ENCODE measurements at regions not wholly inside any gene's neighbourhood (a gene's known extent, or its start where the extent isn't known, plus 50 kb on each side); places are given as distances from the start of the nearest gene placed in this dataset.

DNA sequence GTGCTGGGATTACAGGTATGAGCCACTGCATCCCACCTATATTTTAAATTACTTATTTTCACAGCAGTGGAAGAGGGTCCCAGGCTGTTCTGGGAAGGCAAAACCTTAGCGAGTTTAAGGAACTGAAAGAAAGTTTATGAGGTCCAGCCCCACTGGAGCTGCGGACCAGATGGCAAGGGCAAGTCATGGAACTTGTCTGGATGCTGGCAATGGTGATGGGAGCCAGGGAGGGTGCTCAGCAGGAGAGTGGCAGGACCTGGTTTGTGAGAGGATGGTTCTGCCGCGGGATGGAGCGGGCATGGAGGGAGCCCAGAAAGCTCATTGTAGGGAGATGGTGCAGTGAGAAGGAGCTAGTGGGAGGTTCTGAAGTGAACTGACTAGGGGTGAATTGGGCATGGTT lies 50.6 kb upstream of the SLC45A1 start:
- no peaks in the 10 kb centered on the region for H3K36me3 ChIP-seq
- no peaks in the 10 kb centered on the region for H3K9me3 ChIP-seq
- no peak overlapping the region for H3K27ac ChIP-seq
- peaks cover 0 to 7% of the 10 kb centered on the region in 2 donors for H3K4me1 ChIP-seq (ENCODE audit: control insufficient read depth in 1 of 2, low read depth in 2 of 2)
- ATAC-seq (ENCODE audit: insufficient number of reproducible peaks, low FRiP score, low read depth), result no peak
- no peaks in the 10 kb centered on the region for H3K27me3 ChIP-seq (replicated peaks; ENCODE audit: insufficient read depth)
- H3K4me3 ChIP-seq, result no peak overlapping the region
- TF ChIP-seq, protein P1, sequence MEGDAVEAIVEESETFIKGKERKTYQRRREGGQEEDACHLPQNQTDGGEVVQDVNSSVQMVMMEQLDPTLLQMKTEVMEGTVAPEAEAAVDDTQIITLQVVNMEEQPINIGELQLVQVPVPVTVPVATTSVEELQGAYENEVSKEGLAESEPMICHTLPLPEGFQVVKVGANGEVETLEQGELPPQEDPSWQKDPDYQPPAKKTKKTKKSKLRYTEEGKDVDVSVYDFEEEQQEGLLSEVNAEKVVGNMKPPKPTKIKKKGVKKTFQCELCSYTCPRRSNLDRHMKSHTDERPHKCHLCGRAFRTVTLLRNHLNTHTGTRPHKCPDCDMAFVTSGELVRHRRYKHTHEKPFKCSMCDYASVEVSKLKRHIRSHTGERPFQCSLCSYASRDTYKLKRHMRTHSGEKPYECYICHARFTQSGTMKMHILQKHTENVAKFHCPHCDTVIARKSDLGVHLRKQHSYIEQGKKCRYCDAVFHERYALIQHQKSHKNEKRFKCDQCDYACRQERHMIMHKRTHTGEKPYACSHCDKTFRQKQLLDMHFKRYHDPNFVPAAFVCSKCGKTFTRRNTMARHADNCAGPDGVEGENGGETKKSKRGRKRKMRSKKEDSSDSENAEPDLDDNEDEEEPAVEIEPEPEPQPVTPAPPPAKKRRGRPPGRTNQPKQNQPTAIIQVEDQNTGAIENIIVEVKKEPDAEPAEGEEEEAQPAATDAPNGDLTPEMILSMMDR (IDR thresholded peaks at IDR 0.05), result no peak
- DNase-seq (ENCODE audit: low spot score), result no peak

DNA sequence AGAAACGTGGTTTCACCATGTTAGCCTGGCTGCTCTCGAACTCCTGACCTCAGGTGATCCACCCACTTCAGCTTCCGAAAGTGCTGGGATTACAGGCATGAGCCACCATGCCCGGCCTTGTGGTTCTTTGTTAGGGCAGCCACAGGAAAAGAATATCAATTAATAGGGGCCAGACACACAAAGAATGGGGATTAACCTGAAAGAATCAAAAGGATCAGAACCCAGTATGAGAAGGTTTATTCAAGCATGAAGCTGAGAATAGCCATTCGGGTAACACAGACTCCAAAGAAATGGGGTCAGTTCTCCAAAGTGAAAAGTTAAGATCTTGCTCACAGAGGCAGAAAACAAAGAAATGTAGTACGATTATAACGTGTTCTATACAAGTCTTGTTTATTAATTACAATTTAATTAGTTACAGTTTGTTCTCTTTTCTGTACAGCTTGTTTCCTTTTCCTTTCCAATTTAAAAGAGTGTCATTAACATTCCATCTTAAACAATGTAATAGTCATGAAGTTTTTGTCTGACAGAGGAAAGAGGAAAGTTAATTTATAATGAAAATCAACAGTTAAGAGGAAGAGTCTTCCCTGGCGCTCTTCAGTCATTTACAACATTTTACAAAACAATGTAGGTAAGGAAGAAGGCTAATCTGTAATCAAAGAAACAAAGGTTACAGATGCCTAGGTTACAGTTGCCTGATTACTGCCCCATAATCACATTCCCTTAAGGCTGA lies 51.3 kb upstream of the SLC45A1 start:
- H3K9me3 ChIP-seq, result no peaks in the 10 kb centered on the region
- peaks cover 0 to 7% of the 10 kb centered on the region in 2 donors for H3K4me1 ChIP-seq (ENCODE audit: control insufficient read depth in 1 of 2, low read depth in 2 of 2)
- no peak overlapping the region for H3K4me3 ChIP-seq
- no peaks in the 10 kb centered on the region for H3K27me3 ChIP-seq (replicated peaks; ENCODE audit: insufficient read depth)
- H3K27ac ChIP-seq, result no peak overlapping the region
- no peaks in the 10 kb centered on the region for H3K36me3 ChIP-seq
- TF ChIP-seq, protein P1 (IDR thresholded peaks at IDR 0.05), result no peak
- ATAC-seq (ENCODE audit: insufficient number of reproducible peaks, low FRiP score, low read depth), result no peak
- no peak for DNase-seq (ENCODE audit: low spot score)

DNA sequence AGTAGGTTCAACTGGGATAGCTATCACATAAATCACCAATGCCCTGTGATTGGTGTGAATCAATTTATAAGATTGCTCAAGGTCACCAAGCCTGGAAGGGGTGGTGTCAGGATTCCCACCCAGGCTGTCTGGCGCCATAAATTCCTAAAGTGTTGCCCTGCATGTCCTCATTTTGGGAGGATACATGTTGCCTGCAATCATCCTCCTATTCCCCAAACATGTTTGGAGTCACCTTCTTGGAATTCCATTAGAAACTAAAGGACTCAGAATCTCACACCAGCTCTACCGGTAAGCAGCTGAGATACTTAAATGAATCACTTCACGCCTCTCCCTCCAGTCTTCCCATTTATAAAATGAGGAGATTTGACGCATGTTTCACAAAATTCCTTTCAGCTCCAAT lies 54.1 kb upstream of the SLC45A1 start:
- ATAC-seq (ENCODE audit: insufficient number of reproducible peaks, low FRiP score, low read depth) (no peak), DNase-seq (ENCODE audit: low spot score) (no peak)
- H3K4me3 ChIP-seq, result no peak overlapping the region
- H3K9me3 ChIP-seq, result no peaks in the 10 kb centered on the region
- no peaks in the 10 kb centered on the region for H3K36me3 ChIP-seq
- H3K4me1 ChIP-seq (ENCODE audit: control insufficient read depth in 1 of 2, low read depth in 2 of 2), result peaks cover 7 to 14% of the 10 kb centered on the region in 2 donors
- TF ChIP-seq, protein P1 (IDR thresholded peaks at IDR 0.05), result no peak
- no peaks in the 10 kb centered on the region for H3K27me3 ChIP-seq (replicated peaks; ENCODE audit: insufficient read depth)
- no peak overlapping the region for H3K27ac ChIP-seq

DNA sequence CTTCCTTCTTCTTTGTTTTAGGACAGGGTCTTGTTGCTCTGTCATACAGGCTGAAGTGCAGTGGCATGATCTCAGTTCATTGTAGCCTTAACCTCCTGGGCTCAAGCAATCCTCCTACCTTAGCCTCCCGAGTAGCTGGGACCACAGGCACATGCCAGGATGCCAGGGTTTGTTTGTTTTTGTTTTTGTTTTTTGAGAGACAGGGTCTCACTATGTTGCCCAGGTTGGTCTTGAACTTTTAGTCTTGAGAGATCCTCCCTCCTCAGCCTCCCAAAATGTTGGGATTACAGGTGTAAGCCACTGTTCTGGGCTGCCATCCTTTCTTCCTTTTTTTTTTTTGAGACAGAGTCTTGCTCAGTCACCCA lies 56.5 kb upstream of the SLC45A1 start:
- no peaks in the 10 kb centered on the region for H3K27me3 ChIP-seq (replicated peaks; ENCODE audit: insufficient read depth)
- DNase-seq (ENCODE audit: low spot score) (no peak), ATAC-seq (ENCODE audit: insufficient number of reproducible peaks, low FRiP score, low read depth) (no peak)
- no peaks in the 10 kb centered on the region for H3K36me3 ChIP-seq
- no peak overlapping the region for H3K4me3 ChIP-seq
- TF ChIP-seq, protein P1 (IDR thresholded peaks at IDR 0.05), result no peak
- peaks cover 8 to 19% of the 10 kb centered on the region in 2 donors for H3K4me1 ChIP-seq (ENCODE audit: control insufficient read depth in 1 of 2, low read depth in 2 of 2)
- H3K27ac ChIP-seq, result no peak overlapping the region
- no peaks in the 10 kb centered on the region for H3K9me3 ChIP-seq

DNA sequence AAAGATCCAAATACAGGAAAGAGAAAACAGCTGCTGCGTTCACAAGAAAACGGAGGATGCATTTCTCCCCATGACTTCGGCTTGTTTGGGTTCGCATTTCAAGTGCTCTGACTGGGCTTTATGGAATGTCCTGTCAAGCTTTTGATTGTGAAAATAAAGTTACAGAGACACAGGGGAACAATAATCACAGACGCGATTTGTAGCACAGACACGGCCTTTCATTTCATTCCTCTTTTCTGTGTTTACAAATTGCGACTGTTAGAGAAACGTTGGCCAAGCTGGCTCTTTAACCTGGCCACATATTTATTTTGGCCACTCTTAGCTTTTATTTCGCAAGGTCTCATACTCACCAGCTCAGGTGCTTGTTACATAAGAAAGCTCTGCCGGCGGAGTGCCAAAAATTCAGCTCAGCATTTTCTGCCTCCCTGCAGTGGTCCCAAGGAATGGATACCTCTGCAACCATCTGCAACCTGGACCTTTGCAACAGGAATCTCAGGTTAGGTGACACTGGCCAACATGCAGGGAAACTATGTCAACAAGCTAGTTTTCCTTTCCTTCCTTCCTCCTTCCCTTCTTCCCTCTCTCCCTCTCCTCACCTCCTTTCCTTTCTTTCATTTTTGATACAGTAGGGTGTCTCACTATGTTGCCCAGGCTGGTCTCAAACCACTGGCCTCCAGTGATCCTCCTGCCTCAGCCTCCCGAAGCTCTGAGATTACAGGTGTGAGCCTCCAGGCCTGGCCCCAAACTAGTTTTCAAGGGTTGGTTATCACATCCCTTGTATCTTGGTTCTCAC lies 58.2 kb upstream of the SLC45A1 start:
- TF ChIP-seq, protein P1 (IDR thresholded peaks at IDR 0.05), result no peak
- Histone ChIP-seq H3K4me3 (peak overlapping the region; percentile 50), H3K27me3 (replicated peaks; ENCODE audit: insufficient read depth) (no peaks in the 10 kb centered on the region), H3K27ac (peak overlapping the region; percentile 67 to 75), H3K9me3 (no peaks in the 10 kb centered on the region), H3K36me3 (no peaks in the 10 kb centered on the region), H3K4me1 (ENCODE audit: control insufficient read depth in 1 of 2, low read depth in 2 of 2) (peaks cover 8 to 19% of the 10 kb centered on the region in 2 donors)
- ATAC-seq (ENCODE audit: insufficient number of reproducible peaks, low FRiP score, low read depth) (peak; percentile 38), DNase-seq (ENCODE audit: low spot score) (no peak)

All from thoracic aorta (tissue), 2 donors.